Posterior cingulate gyrus (tissue), 11 donors: ENCODE measurements at regions not wholly inside any gene's neighbourhood (a gene's known extent, or its start where the extent isn't known, plus 50 kb on each side); places are given as distances from the start of the nearest gene placed in this dataset.

Experiments
- DNase-seq, 10 donors: peaks; one replicate each; pipeline versions ENCODE4 v3.0.0 to v3.0.0-alpha.2; 2020 to 2021; ENCODE audit warnings: mixed read lengths in 3 of 10
- intact Hi-C: fragments of 100-400 bp; cut with DNase I; formaldehyde crosslinking; loops from one replicate; pipeline ENCODE4 v1.15.1; 2023

DNA sequence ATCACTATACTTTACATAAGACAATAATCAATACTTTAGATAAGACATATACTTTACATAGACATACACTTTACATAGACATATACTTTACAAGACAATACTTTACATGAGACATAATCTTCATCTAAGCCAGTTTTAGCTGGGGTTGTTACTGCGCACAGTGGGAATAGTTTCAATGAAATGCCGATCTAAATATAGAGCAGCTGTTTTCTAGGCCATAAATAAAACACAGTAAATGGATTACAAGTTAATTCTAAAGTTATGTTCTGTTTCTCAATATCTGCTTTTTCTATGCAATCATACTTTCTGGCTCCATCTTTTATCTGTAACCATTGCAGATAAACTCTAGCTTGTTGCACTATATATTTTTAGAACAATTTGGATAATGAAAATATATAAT is 1470.6 kb upstream of the PABPC4L start:
- intact Hi-C loops = no loop called here
- DNase-seq = no peak

DNA sequence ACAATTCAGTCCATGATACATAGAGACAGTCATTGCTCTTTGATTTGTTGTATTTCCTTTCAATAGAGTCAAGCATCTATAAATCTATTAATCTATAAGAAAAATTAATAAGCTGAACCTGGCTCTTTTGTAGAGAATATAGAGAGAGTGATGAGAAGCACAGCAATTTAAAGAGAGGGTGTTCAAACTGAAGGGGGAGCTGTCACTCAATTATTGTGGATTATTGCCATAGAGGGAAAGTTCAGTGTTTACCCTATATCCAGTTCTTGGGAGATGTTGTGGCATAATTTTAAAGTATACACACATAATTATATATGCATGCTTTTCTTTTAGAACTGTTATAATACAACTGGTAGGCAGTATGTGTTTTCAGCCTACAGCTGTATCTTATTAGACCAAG is 1469.0 kb upstream of the PABPC4L start:
- no peak for DNase-seq
- intact Hi-C loops = no loop called here
